Liver (tissue), 8 donors: ENCODE measurements at regions not wholly inside any gene's neighbourhood (a gene's known extent, or its start where the extent isn't known, plus 50 kb on each side); places are given as distances from the start of the nearest gene placed in this dataset.

Experiments
- DNase-seq: peaks from one replicate; pipeline ENCODE4 v3.0.0-alpha.2; 2017; ENCODE audit warnings: low spot score
- H3K27ac ChIP-seq, 2 donors: one replicate each; pipeline ENCODE4 v1.7.0; 2013; ENCODE audit warnings: inconsistent platforms in 2 of 2, low read length in 2 of 2, control low read depth in 1 of 2, low read depth in 1 of 2, mild to moderate bottlenecking in 1 of 2
- H3K27me3 ChIP-seq, 4 donors: one replicate each; pipeline versions ENCODE4 v1.6.1 to v1.7.0; 2013; ENCODE audit warnings: low read length in 3 of 4, inconsistent platforms in 1 of 4, mild to moderate bottlenecking in 1 of 4, moderate library complexity in 1 of 4; ENCODE audit not compliant: control insufficient read depth in 4 of 4, insufficient read depth in 4 of 4
- H3K36me3 ChIP-seq, 4 donors: one replicate each; pipeline versions ENCODE4 v1.6.1 to v1.7.0; 2013; ENCODE audit warnings: low read length in 3 of 4, mild to moderate bottlenecking in 3 of 4, low read depth in 1 of 4, moderate library complexity in 1 of 4; ENCODE audit not compliant: control insufficient read depth in 4 of 4, insufficient read depth in 3 of 4
- H3K4me1 ChIP-seq, 4 donors: one replicate each; pipeline versions ENCODE4 v1.6.1 to v1.7.0; 2013; ENCODE audit warnings: low read length in 3 of 4, mild to moderate bottlenecking in 3 of 4, moderate library complexity in 1 of 4; ENCODE audit not compliant: control insufficient read depth in 4 of 4, insufficient read depth in 4 of 4
- H3K4me3 ChIP-seq, 3 donors: one replicate each; pipeline versions ENCODE4 v1.6.1 to v1.7.0; 2013; ENCODE audit warnings: low read length in 3 of 3, control low read depth in 1 of 3, low read depth in 1 of 3, mild to moderate bottlenecking in 1 of 3
- H3K9ac ChIP-seq, 2 donors: one replicate each; pipeline ENCODE4 v1.7.0; 2013; ENCODE audit warnings: low read length in 2 of 2, mild to moderate bottlenecking in 2 of 2, moderate library complexity in 2 of 2, control low read depth in 1 of 2, low read depth in 1 of 2
- H3K9me3 ChIP-seq, 4 donors: one replicate each; pipeline versions ENCODE4 v1.6.1 to v1.7.0; 2013; ENCODE audit warnings: low read length in 3 of 4; ENCODE audit not compliant: control insufficient read depth in 4 of 4
- ATF3 ChIP-seq: IDR thresholded peaks from 2 replicates; pipeline ENCODE4 v1.6.1; 2016; ENCODE audit warnings: antibody characterized with exemption
- CTCF ChIP-seq: fragments of 150-350 bp; IDR thresholded peaks from 2 replicates; pipeline ENCODE4 v1.5.1; 2017; ENCODE audit warnings: improper control_type of control experiment, low read depth, low read length; ENCODE audit not compliant: missing input control
- EGR1 ChIP-seq, 2 donors: IDR thresholded peaks; 2 replicates each; pipeline ENCODE4 v1.6.1; 2016 to 2018; ENCODE audit warnings: antibody characterized with exemption in 2 of 2, low read depth in 2 of 2
- FOXA1 ChIP-seq: IDR thresholded peaks from 2 replicates; pipeline ENCODE4 v1.6.1; 2016; ENCODE audit warnings: antibody characterized with exemption
- FOXA2 ChIP-seq: IDR thresholded peaks from 2 replicates; pipeline ENCODE4 v1.6.1; 2016; ENCODE audit warnings: antibody characterized with exemption
- GABPA ChIP-seq, 2 donors: IDR thresholded peaks in 1 of 2; conservative IDR thresholded peaks in 1 of 2; 2 replicates each; pipeline ENCODE4 v1.6.1; 2016; ENCODE audit warnings: antibody characterized with exemption in 2 of 2, mild to moderate bottlenecking in 1 of 2, moderate library complexity in 1 of 2
- HNF4A ChIP-seq, 2 donors: conservative IDR thresholded peaks; 2 replicates each; pipeline ENCODE4 v1.6.1; 2016; ENCODE audit warnings: antibody characterized with exemption in 2 of 2, mild to moderate bottlenecking in 2 of 2
- HNF4G ChIP-seq: IDR thresholded peaks from 2 replicates; pipeline ENCODE4 v1.6.1; 2016; ENCODE audit warnings: antibody characterized with exemption
- JUND ChIP-seq, 2 donors: IDR thresholded peaks; 2 replicates each; pipeline ENCODE4 v1.6.1; 2016; ENCODE audit warnings: antibody characterized with exemption in 2 of 2
- MAX ChIP-seq: IDR thresholded peaks from 2 replicates; pipeline ENCODE4 v1.6.1; 2016; ENCODE audit warnings: antibody characterized with exemption
- NR2F2 ChIP-seq: IDR thresholded peaks from 2 replicates; pipeline ENCODE4 v1.6.1; 2016; ENCODE audit warnings: antibody characterized with exemption
- RAD21 ChIP-seq, 2 donors: IDR thresholded peaks; 2 replicates each; pipeline ENCODE4 v1.6.1; 2016; ENCODE audit warnings: antibody characterized with exemption in 2 of 2, mild to moderate bottlenecking in 2 of 2
- REST ChIP-seq: IDR thresholded peaks from 2 replicates; pipeline ENCODE4 v1.6.1; 2016; ENCODE audit warnings: antibody characterized with exemption, mild to moderate bottlenecking
- RXRA ChIP-seq, 2 donors: IDR thresholded peaks; 2 replicates each; pipeline ENCODE4 v1.6.1; 2017 to 2018; ENCODE audit warnings: antibody characterized with exemption in 2 of 2, mild to moderate bottlenecking in 1 of 2
- SP1 ChIP-seq: IDR thresholded peaks from 2 replicates; pipeline ENCODE4 v1.6.1; 2018; ENCODE audit warnings: antibody characterized with exemption, mild to moderate bottlenecking
- TAF1 ChIP-seq: conservative IDR thresholded peaks from 2 replicates; pipeline ENCODE4 v1.6.1; 2016; ENCODE audit warnings: antibody characterized with exemption, mild to moderate bottlenecking
- YY1 ChIP-seq: IDR thresholded peaks from 2 replicates; pipeline ENCODE4 v1.6.1; 2016; ENCODE audit warnings: antibody characterized with exemption, mild to moderate bottlenecking
- ZBTB33 ChIP-seq: IDR thresholded peaks from 2 replicates; pipeline ENCODE4 v1.6.1; 2016; ENCODE audit warnings: antibody characterized with exemption
- WGBS: extraction: QIAGEN DNeasy Blood & Tissue Kit; methylation state at CpG from one replicate; pipeline ENCODE4 v1.1.7; 2013; 5-methylcytosine and 5-hydroxymethylcytosine counted together
- donor health status: healthy.
- donor health status: healthy.
- donor health status: healthy.
- donor health status: healthy.
- donor health status: healthy.

- Histone ChIP-seq H3K4me1 (peaks cover 4 to 14% (median 11%) of the 10 kb centered on the region in 4 donors), H3K9me3 (no peaks in the 10 kb centered on the region), H3K9ac (no peak overlapping the region), H3K27me3 (no peaks in the 10 kb centered on the region), H3K27ac (no peak overlapping the region), H3K36me3 (no peaks in the 10 kb centered on the region), H3K4me3 (no peak overlapping the region)
- TF ChIP-seq RXRA (IDR thresholded peaks at IDR 0.05): no peak
- no peak for TF ChIP-seq ZBTB33
- no peak for TF ChIP-seq EGR1 (IDR thresholded peaks at IDR 0.05; ENCODE audit: low read depth in 2 of 2)
- WGBS: 81% methylated on average over 7 of the region's 7 CpGs
- DNase-seq: no peak
Measured at GRCh38 chr3:14334936-14335335, 67.5 kb upstream of the SLC6A6 start.

GRCh38 chr3:14335774-14336748, 66.3 kb upstream of the SLC6A6 start:
- Histone ChIP-seq H3K9me3 (no peaks in the 10 kb centered on the region), H3K9ac (no peak overlapping the region), H3K4me1 (peaks cover 4 to 14% (median 11%) of the 10 kb centered on the region in 4 donors), H3K27me3 (no peaks in the 10 kb centered on the region), H3K36me3 (no peaks in the 10 kb centered on the region), H3K27ac (peak overlapping the region; percentile 70), H3K4me3 (no peak overlapping the region)
- TF ChIP-seq ATF3: no peak
- TF ChIP-seq RXRA (IDR thresholded peaks at IDR 0.05): peak; percentile 76 to 96
- TF ChIP-seq JUND (IDR thresholded peaks at IDR 0.05): peak in 1 of 2 donors; percentile 64
- peak; percentile 74 for TF ChIP-seq REST
- TF ChIP-seq FOXA2: peak; percentile 100
- TF ChIP-seq ZBTB33: peak; percentile 91
- TF ChIP-seq GABPA (IDR thresholded peaks at IDR 0.05 in 1 of 2, conservative IDR thresholded peaks at IDR 0.05 in 1 of 2): peak in 1 of 2 donors; percentile 57
- peak; percentile 100 for TF ChIP-seq MAX
- no peak for TF ChIP-seq NR2F2
- peak in 1 of 2 donors; percentile 96 for TF ChIP-seq EGR1 (IDR thresholded peaks at IDR 0.05; ENCODE audit: low read depth in 2 of 2)
- peak; percentile 72 to 85 for TF ChIP-seq HNF4A (conservative IDR thresholded peaks at IDR 0.05)
- peak; percentile 88 for TF ChIP-seq SP1
- TF ChIP-seq YY1: peak; percentile 66
- peak; percentile 99 for TF ChIP-seq FOXA1
- no peak for TF ChIP-seq CTCF
- TF ChIP-seq HNF4G: no peak
- peak; percentile 29 to 41 for TF ChIP-seq RAD21 (IDR thresholded peaks at IDR 0.05)
- TF ChIP-seq TAF1: no peak
- WGBS: 23% methylated on average over 10 of the region's 10 CpGs
- no peak for DNase-seq
